H1 (cell line): ENCODE measurements at regions not wholly inside any gene's neighbourhood (a gene's known extent, or its start where the extent isn't known, plus 50 kb on each side); places are given as distances from the start of the nearest gene placed in this dataset.

ENCODE experiments used
- CTCF ChIA-PET: fragments of 300-600 bp; sonication (Branson Sonifier 250); formaldehyde crosslinking; loops from one replicate; lab custom pipeline; 2021; ENCODE audit not compliant: partially characterized antibody; lab: Charles Lee
- POLR2A ChIA-PET: fragments of 300-600 bp; sonication (Branson Sonifier 250); formaldehyde crosslinking; loops from one replicate; lab custom pipeline; 2021; ENCODE audit warnings: inconsistent platforms; ENCODE audit not compliant: partially characterized antibody; lab: Charles Lee
- DNase-seq, 2 experiments: peaks; one replicate each; pipeline versions ENCODE4 v3.0.0 to v3.0.0-alpha.2; 2010 to 2022; ENCODE audit warnings: low spot score in 2 of 2, low read depth in 1 of 2, mixed read lengths in 1 of 2
- FAIRE-seq: peaks from 2 replicates; lab custom pipeline; 2011; peaks lifted over from hg19 to GRCh38; lab: Jason Lieb, UNC
- H2AFZ ChIP-seq: 2 replicates; pipeline ENCODE4 v1.8.1; 2012; ENCODE audit warnings: low read length, inconsistent platforms
- H2AK5ac ChIP-seq: 2 replicates; pipeline ENCODE4 v1.6.1; 2013; ENCODE audit warnings: low read depth, low read length
- H2BK120ac ChIP-seq: replicated peaks from 2 replicates; pipeline ENCODE3; 2013; ENCODE audit warnings: low read depth, low read length, inconsistent platforms
- H2BK12ac ChIP-seq: 2 replicates; pipeline ENCODE4 v1.6.1; 2013; ENCODE audit warnings: low read depth, low read length
- H2BK15ac ChIP-seq: 2 replicates; pipeline ENCODE4 v1.6.1; 2013; ENCODE audit warnings: low read length
- H2BK20ac ChIP-seq: 2 replicates; pipeline ENCODE4 v1.6.1; 2013; ENCODE audit warnings: low read length
- H2BK5ac ChIP-seq: 2 replicates; pipeline ENCODE4 v1.6.1; 2013; ENCODE audit warnings: low read depth, low read length
- H3K14ac ChIP-seq: 2 replicates; pipeline ENCODE4 v1.6.1; 2013; ENCODE audit warnings: inconsistent platforms; ENCODE audit not compliant: insufficient read length
- H3K18ac ChIP-seq: 2 replicates; pipeline ENCODE4 v1.6.1; 2013; ENCODE audit warnings: low read length; ENCODE audit errors: extremely low read depth
- H3K23ac ChIP-seq: 2 replicates; pipeline ENCODE4 v1.6.1; 2013; ENCODE audit warnings: inconsistent platforms; ENCODE audit not compliant: insufficient read length
- H3K23me2 ChIP-seq: 2 replicates; pipeline ENCODE4 v1.6.1; 2013; ENCODE audit warnings: low read depth, low read length
- H3K27ac ChIP-seq: 2 replicates; pipeline ENCODE4 v1.6.1; 2011; ENCODE audit warnings: low read depth, low read length, inconsistent platforms
- H3K27me3 ChIP-seq, 4 experiments: replicated peaks in 1 of 4; 1 replicate in 1 of 4; 2 replicates in 3 of 4; pipeline versions ENCODE4 v1.6.1 to v1.8.1; 2011 to 2013; ENCODE audit warnings: low read length in 3 of 4, mild to moderate bottlenecking in 3 of 4, inconsistent platforms in 2 of 4, mixed read lengths in 2 of 4, moderate library complexity in 1 of 4; ENCODE audit not compliant: control insufficient read depth in 3 of 4, insufficient read depth in 3 of 4; ENCODE audit errors: extremely low read depth in 1 of 4
- H3K36me3 ChIP-seq, 4 experiments: 2 replicates each; pipeline versions ENCODE4 v1.6.1 to v1.8.1; 2011 to 2013; ENCODE audit warnings: mild to moderate bottlenecking in 4 of 4, low read length in 3 of 4, moderate library complexity in 2 of 4, control low read depth in 1 of 4, inconsistent platforms in 1 of 4; ENCODE audit not compliant: insufficient read depth in 4 of 4, control insufficient read depth in 2 of 4
- H3K4ac ChIP-seq: replicated peaks from 2 replicates; pipeline ENCODE3; 2013; ENCODE audit warnings: low read length, low read depth, mixed read lengths, inconsistent platforms; ENCODE audit not compliant: insufficient read length
- H3K4me1 ChIP-seq, 4 experiments: replicated peaks in 1 of 4; 1 replicate in 1 of 4; 2 replicates in 3 of 4; pipeline versions ENCODE4 v1.6.1 to v1.8.1; 2011 to 2013; ENCODE audit warnings: low read length in 3 of 4, inconsistent platforms in 2 of 4, mixed read lengths in 1 of 4; ENCODE audit not compliant: insufficient read depth in 4 of 4, control insufficient read depth in 3 of 4
- H3K4me2 ChIP-seq, 2 experiments: 2 replicates each; pipeline versions ENCODE4 v1.6.1 to v1.8.1; 2011 to 2013; ENCODE audit warnings: low read depth in 2 of 2, low read length in 2 of 2, control low read depth in 1 of 2, inconsistent platforms in 1 of 2, mild to moderate bottlenecking in 1 of 2; ENCODE audit not compliant: insufficient read depth in 1 of 2
- H3K4me3 ChIP-seq, 4 experiments: fragments of 200-600, 300-600 bp in 1 of 4; sonication (generic), shearing (Covaris generic), sonication (Bioruptor Twin) in 1 of 4; 2 replicates each; pipeline versions ENCODE4 v1.5.1 to v1.8.1; 2011 to 2016; ENCODE audit warnings: low read length in 4 of 4, low read depth in 3 of 4, control low read depth in 2 of 4, inconsistent platforms in 2 of 4, mild to moderate bottlenecking in 2 of 4, mixed read lengths in 1 of 4, moderate library complexity in 1 of 4; ENCODE audit not compliant: insufficient read depth in 2 of 4; ENCODE audit errors: extremely low read depth in 1 of 4
- H3K56ac ChIP-seq: replicated peaks from 2 replicates; pipeline ENCODE3; 2013; ENCODE audit warnings: low read depth, mild to moderate bottlenecking, mixed read lengths, low read length, inconsistent platforms; ENCODE audit not compliant: insufficient read length
- H3K79me1 ChIP-seq: 2 replicates; pipeline ENCODE4 v1.6.1; 2013; ENCODE audit warnings: low read depth, low read length, control low read depth
- H3K79me2 ChIP-seq, 2 experiments: 2 replicates each; pipeline versions ENCODE4 v1.6.1 to v1.8.1; 2012 to 2013; ENCODE audit warnings: low read length in 2 of 2, mild to moderate bottlenecking in 2 of 2, inconsistent platforms in 1 of 2; ENCODE audit not compliant: insufficient read depth in 2 of 2, control insufficient read depth in 1 of 2
- H3K9ac ChIP-seq, 4 experiments: replicated peaks in 1 of 4; 1 replicate in 1 of 4; 2 replicates in 3 of 4; pipeline versions ENCODE4 v1.6.1 to v1.8.1; 2011 to 2013; ENCODE audit warnings: low read depth in 3 of 4, low read length in 3 of 4, control low read depth in 2 of 4, mild to moderate bottlenecking in 2 of 4, moderate library complexity in 2 of 4, inconsistent platforms in 1 of 4; ENCODE audit errors: extremely low read depth in 1 of 4
- H3K9me3 ChIP-seq, 2 experiments: 2 replicates each; pipeline versions ENCODE4 v1.6.1 to v1.8.1; 2012 to 2013; ENCODE audit warnings: mild to moderate bottlenecking in 2 of 2, moderate library complexity in 2 of 2, control low read depth in 1 of 2, inconsistent platforms in 1 of 2, low read depth in 1 of 2, low read length in 1 of 2, mixed read lengths in 1 of 2; ENCODE audit not compliant: insufficient read depth in 2 of 2
- H4K20me1 ChIP-seq, 2 experiments: replicated peaks in 1 of 2; 2 replicates each; pipeline versions ENCODE3 to v1.8.1; 2011 to 2013; ENCODE audit warnings: inconsistent platforms in 2 of 2, low read length in 2 of 2, mild to moderate bottlenecking in 1 of 2; ENCODE audit not compliant: insufficient read depth in 2 of 2, control insufficient read depth in 1 of 2
- H4K5ac ChIP-seq: 2 replicates; pipeline ENCODE4 v1.6.1; 2013; ENCODE audit warnings: low read length, low read depth, mixed read lengths, inconsistent platforms; ENCODE audit not compliant: insufficient read length
- H4K8ac ChIP-seq: 2 replicates; pipeline ENCODE4 v1.8.0; 2013; ENCODE audit warnings: mild to moderate bottlenecking, moderate library complexity, low read length, inconsistent platforms; ENCODE audit not compliant: insufficient read depth; ENCODE audit errors: extremely low read depth
- H4K91ac ChIP-seq: replicated peaks from 2 replicates; pipeline ENCODE3; 2013; ENCODE audit warnings: low read length, mixed read lengths, inconsistent platforms; ENCODE audit not compliant: insufficient read length
- ATF3 ChIP-seq: IDR thresholded peaks from 2 replicates; pipeline ENCODE4 v1.6.1; 2011; ENCODE audit warnings: low read depth, mild to moderate bottlenecking, low read length; ENCODE audit not compliant: insufficient read depth
- BRCA1 ChIP-seq: IDR thresholded peaks from 2 replicates; pipeline ENCODE4 v1.6.1; 2012; ENCODE audit warnings: low read depth, low read length, improper control_type of control experiment
- GTF2F1 ChIP-seq: IDR thresholded peaks from 2 replicates; pipeline ENCODE4 v1.6.1; 2012; ENCODE audit warnings: low read depth, low read length, improper control_type of control experiment, borderline replicate concordance
- HDAC6 ChIP-seq: IDR thresholded peaks from one replicate; pipeline ENCODE4 v1.7.1; 2012; ENCODE audit warnings: low read depth, mild to moderate bottlenecking, inconsistent platforms, low read length, moderate library complexity
- JUND ChIP-seq: IDR thresholded peaks from 2 replicates; pipeline ENCODE4 v1.6.1; 2011; ENCODE audit warnings: mild to moderate bottlenecking, improper control_type of control experiment, low read length
- NRF1 ChIP-seq: IDR thresholded peaks from 2 replicates; pipeline ENCODE4 v1.6.1; 2011; ENCODE audit warnings: mild to moderate bottlenecking, low read depth, low read length, improper control_type of control experiment
- PHF8 ChIP-seq: fragments of 200-600 bp; sonication (generic); conservative IDR thresholded peaks from 2 replicates; pipeline ENCODE4 v1.7.1; 2012; ENCODE audit warnings: low read depth, mild to moderate bottlenecking, inconsistent platforms, low read length, moderate library complexity
- RBBP5 ChIP-seq: IDR thresholded peaks from 2 replicates; pipeline ENCODE4 v1.7.1; 2012; ENCODE audit warnings: low read depth, mild to moderate bottlenecking, inconsistent platforms, low read length, moderate library complexity, borderline replicate concordance
- TCF12 ChIP-seq: IDR thresholded peaks from 2 replicates; pipeline ENCODE4 v1.6.1; 2011; ENCODE audit warnings: low read depth, mild to moderate bottlenecking, low read length
- WGBS, 2 experiments: shearing (Covaris generic) in 1 of 2; methylation state at CpG; one replicate each; pipeline versions ENCODE4 v1.1.6 to v1.1.7; 2013 to 2015; ENCODE audit warnings: low lambda C conversion rate in 2 of 2, mixed read lengths in 2 of 2, inconsistent platforms in 1 of 2, low coverage in 1 of 2, missing lambda C conversion rate in 1 of 2; ENCODE audit not compliant: insufficient replicate concordance in 2 of 2, insufficient coverage in 1 of 2, insufficient read length in 1 of 2; ENCODE audit errors: extremely low coverage in 1 of 2, missing lambda C conversion rate in 1 of 2; 5-methylcytosine and 5-hydroxymethylcytosine counted together

DNA sequence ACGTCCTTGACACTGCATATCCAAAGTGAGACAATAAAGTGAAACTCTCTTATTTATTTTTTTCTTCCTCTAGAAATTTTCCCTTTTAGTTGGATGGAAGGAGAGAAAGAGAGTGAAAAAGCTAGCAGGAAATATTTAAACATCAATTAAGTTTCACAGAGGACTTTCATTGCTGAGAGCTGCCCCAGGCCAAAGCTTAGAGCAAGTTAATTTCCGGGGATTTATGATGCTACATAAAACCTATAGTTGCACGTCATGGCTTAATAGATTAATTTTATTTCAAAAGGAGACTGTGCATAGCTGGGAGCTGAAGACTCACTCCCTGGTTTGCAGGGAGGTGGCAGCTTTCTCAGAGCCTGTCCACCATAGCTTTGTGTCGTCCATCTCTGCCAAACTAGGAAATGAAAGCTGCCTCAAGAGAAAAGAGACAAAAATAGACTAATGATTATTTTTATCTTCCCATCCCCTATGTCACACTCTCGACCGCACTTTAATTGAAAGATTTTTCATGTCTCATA is 323.3 kb upstream of the RAB6C start:
- no peaks in the 10 kb centered on the region for H3K4me1 ChIP-seq
- H2BK15ac ChIP-seq: no peak overlapping the region
- no peak overlapping the region for H3K18ac ChIP-seq
- no peak overlapping the region for H3K9ac ChIP-seq
- H3K9me3 ChIP-seq: no peaks in the 10 kb centered on the region; a peak in 1 of 4 replicates
- no peak overlapping the region for H3K23ac ChIP-seq
- no peak overlapping the region for H3K4me2 ChIP-seq
- H3K36me3 ChIP-seq: no peaks in the 10 kb centered on the region
- POLR2A ChIA-PET: no interaction called here
- CTCF ChIA-PET: no interaction called here
- H4K20me1 ChIP-seq: no peaks in the 10 kb centered on the region
- WGBS, 2 experiments: 79% methylated on average over 6 of the region's 6 CpGs; no CpG with 5 or more reads in 1 of the 2 experiments
- H2BK20ac ChIP-seq: no peak overlapping the region
- H3K14ac ChIP-seq: no peak overlapping the region
- H2AFZ ChIP-seq: no peak overlapping the region
- H3K27ac ChIP-seq: no peak overlapping the region
- no peak overlapping the region for H2BK5ac ChIP-seq
- H3K4me3 ChIP-seq: no peak overlapping the region
- TF ChIP-seq GTF2F1: no peak
- TF ChIP-seq PHF8: no peak
- TF ChIP-seq TCF12: no peak
- TF ChIP-seq BRCA1: no peak
- no peak for TF ChIP-seq JUND
- no peak for TF ChIP-seq NRF1
- TF ChIP-seq RBBP5: no peak
- TF ChIP-seq ATF3: no peak
- no peak for TF ChIP-seq HDAC6
- H3K79me1 ChIP-seq: no peaks in the 10 kb centered on the region
- H2BK12ac ChIP-seq: no peak overlapping the region
- no peak overlapping the region for H4K8ac ChIP-seq
- no peak overlapping the region for H4K91ac ChIP-seq
- FAIRE-seq (no peak), DNase-seq (no peak)
- H3K56ac ChIP-seq: no peak overlapping the region
- no peaks in the 10 kb centered on the region for H3K27me3 ChIP-seq
- no peaks in the 10 kb centered on the region for H3K23me2 ChIP-seq
- no peaks in the 10 kb centered on the region for H3K79me2 ChIP-seq
- H2BK120ac ChIP-seq: no peak overlapping the region
- no peak overlapping the region for H3K4ac ChIP-seq
- no peak overlapping the region for H2AK5ac ChIP-seq
- H4K5ac ChIP-seq: no peak overlapping the region
